ENCODE measurements at regions not wholly inside any gene's neighbourhood (a gene's known extent, or its start where the extent isn't known, plus 50 kb on each side); places are given as distances from the start of the nearest gene placed in this dataset.

DNA sequence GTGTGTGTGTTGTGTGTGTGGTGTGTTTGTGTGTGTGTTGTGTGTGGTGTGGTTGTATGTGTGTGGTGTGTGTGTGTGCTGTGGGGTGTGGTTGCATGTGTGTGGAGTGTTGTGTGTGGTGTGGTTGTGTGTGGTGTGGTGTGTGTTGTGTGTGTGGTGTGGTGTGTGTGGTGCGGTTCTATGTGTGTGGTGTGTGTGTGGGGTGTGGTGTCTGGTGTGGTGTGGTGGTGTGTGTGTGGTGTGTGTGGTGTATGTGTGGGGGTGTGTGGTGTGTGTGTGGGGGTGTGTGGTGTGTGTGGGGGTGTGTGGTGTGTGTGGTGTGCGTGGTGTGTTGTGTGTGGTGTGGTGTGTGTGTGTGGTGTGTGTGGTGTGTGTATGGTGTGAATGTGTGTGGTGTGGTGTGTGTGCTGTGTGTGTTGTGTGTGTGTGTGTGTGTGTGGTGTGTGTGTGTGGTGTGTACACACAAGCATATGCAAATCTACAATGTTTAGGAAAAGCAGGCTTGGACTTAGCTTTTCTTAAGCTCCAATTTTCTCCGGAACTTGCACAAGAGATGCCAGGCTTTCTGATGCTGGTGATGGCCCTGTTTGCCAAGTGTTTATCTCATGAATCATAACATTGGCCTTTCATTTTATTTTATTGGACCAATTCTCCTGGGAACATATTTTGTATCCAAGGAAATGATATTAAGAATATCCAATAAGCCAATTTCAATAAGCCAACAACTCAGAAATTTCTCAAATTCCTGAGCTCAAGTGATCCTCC is 148.7 kb downstream of the SPATA18 start:
- H3K4me2 ChIP-seq (ENCODE audit: insufficient read depth, low read length), result no peak overlapping the region
- no peak overlapping the region for H2AFZ ChIP-seq (ENCODE audit: low read depth, low read length)
- DNase-seq (ENCODE audit: low read depth, low spot score), result no peak
- no peaks in the 10 kb centered on the region for H3K79me2 ChIP-seq (ENCODE audit: control insufficient read depth, insufficient read depth, low read length)
- FAIRE-seq, result no peak
- H3K9me1 ChIP-seq (replicated peaks; ENCODE audit: control insufficient read depth, extremely low read depth, insufficient read depth, low read length), result no peaks in the 10 kb centered on the region
- POLR2A ChIA-PET, result no interaction called here
- BruUV-seq (replicated peaks), result no TSS peak
- intact Hi-C loops (cut with micrococcal nuclease), result no loop called here
- H3K4me3 ChIP-seq (replicated peaks in 1 of 3; ENCODE audit: insufficient read depth in 1 of 3, low read depth in 1 of 3, low read length in 3 of 3), result no peak overlapping the region
- H3K9ac ChIP-seq (replicated peaks; ENCODE audit: extremely low read depth, insufficient read depth, low read length), result no peak overlapping the region
- H3K36me3 ChIP-seq (ENCODE audit: control insufficient read depth in 2 of 2, extremely low read depth in 1 of 2, insufficient read depth in 2 of 2, low read length in 2 of 2), result no peaks in the 10 kb centered on the region
- no peaks in the 10 kb centered on the region for H3K4me1 ChIP-seq (ENCODE audit: control insufficient read depth, extremely low read depth, insufficient read depth, low read length)
- dilution Hi-C loops (cut with MboI; ENCODE audit: extremely low pct_ligation_motif_present, low sequenced_read_pairs), result no loop called here
- no peaks in the 10 kb centered on the region for H3K9me3 ChIP-seq (replicated peaks; ENCODE audit: control insufficient read depth, insufficient read depth, low read length)
- no peak overlapping the region for H3K27ac ChIP-seq (ENCODE audit: insufficient read depth, low read depth, low read length)
- TF ChIP-seq POLR2A (IDR thresholded peaks at IDR 0.05; ENCODE audit: low read depth, low read length) (no peak), EZH2 (IDR thresholded peaks at IDR 0.05; ENCODE audit: borderline replicate concordance, low read depth, low read length, severe bottlenecking) (no peak), JUN (IDR thresholded peaks at IDR 0.05; ENCODE audit: borderline replicate concordance, insufficient read depth, insufficient read length, low read depth) (no peak), MYC (IDR thresholded peaks at IDR 0.05; ENCODE audit: low read depth, low read length) (no peak), GATA2 (IDR thresholded peaks at IDR 0.05; ENCODE audit: insufficient read depth, insufficient read length, low read depth, low read length) (no peak), FOS (IDR thresholded peaks at IDR 0.05; ENCODE audit: borderline replicate concordance, insufficient read depth, low read length) (no peak), POLR2AphosphoS5 (IDR thresholded peaks at IDR 0.05; ENCODE audit: insufficient read depth, low read depth, low read length) (no peak)
- TF ChIP-seq, protein P1, sequence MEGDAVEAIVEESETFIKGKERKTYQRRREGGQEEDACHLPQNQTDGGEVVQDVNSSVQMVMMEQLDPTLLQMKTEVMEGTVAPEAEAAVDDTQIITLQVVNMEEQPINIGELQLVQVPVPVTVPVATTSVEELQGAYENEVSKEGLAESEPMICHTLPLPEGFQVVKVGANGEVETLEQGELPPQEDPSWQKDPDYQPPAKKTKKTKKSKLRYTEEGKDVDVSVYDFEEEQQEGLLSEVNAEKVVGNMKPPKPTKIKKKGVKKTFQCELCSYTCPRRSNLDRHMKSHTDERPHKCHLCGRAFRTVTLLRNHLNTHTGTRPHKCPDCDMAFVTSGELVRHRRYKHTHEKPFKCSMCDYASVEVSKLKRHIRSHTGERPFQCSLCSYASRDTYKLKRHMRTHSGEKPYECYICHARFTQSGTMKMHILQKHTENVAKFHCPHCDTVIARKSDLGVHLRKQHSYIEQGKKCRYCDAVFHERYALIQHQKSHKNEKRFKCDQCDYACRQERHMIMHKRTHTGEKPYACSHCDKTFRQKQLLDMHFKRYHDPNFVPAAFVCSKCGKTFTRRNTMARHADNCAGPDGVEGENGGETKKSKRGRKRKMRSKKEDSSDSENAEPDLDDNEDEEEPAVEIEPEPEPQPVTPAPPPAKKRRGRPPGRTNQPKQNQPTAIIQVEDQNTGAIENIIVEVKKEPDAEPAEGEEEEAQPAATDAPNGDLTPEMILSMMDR (IDR thresholded peaks at IDR 0.05; ENCODE audit: extremely low read depth in 1 of 2, insufficient read depth in 1 of 2, low read depth in 1 of 2, low read length in 2 of 2), result no peak
- TF ChIP-seq, protein P2, sequence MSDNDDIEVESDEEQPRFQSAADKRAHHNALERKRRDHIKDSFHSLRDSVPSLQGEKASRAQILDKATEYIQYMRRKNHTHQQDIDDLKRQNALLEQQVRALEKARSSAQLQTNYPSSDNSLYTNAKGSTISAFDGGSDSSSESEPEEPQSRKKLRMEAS (IDR thresholded peaks at IDR 0.05; ENCODE audit: insufficient read depth, insufficient read length), result no peak
- H4K20me1 ChIP-seq (replicated peaks; ENCODE audit: control insufficient read depth, extremely low read depth, insufficient read depth, low read length), result no peaks in the 10 kb centered on the region
- CTCF ChIA-PET, result no interaction called here
- no peaks in the 10 kb centered on the region for H3K27me3 ChIP-seq (ENCODE audit: control insufficient read depth in 2 of 2, insufficient read depth in 2 of 2, low read length in 2 of 2)
